ENCODE measurements at regions not wholly inside any gene's neighbourhood (a gene's known extent, or its start where the extent isn't known, plus 50 kb on each side); places are given as distances from the start of the nearest gene placed in this dataset.
"Not testable (repeated sequence)": the region's sequence is repeated elsewhere in the genome, so short reads cannot be mapped to it uniquely, and the experiment has no call there.

DNA sequence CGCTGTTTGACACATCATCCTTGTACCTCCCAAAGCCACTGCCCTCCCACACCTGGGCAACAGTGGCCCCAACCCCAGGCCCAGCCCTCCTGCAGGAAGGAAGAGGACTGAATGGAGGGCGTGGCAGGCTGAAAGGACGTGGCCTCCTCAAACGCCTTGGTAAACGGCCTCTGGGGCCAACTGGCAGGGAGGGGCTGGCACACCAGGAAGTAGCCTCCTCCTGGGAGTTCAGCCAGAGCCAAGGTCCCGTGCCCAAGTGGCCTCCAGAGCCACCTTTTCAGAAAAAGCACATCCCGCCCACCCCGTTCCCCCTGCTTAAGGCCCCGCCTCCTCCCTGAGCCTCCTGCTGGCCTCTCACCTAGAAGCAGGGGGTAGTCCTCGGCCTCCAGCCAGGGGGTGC is 74.2 kb upstream of the DRD5 start:
- TF ChIP-seq, protein P1, sequence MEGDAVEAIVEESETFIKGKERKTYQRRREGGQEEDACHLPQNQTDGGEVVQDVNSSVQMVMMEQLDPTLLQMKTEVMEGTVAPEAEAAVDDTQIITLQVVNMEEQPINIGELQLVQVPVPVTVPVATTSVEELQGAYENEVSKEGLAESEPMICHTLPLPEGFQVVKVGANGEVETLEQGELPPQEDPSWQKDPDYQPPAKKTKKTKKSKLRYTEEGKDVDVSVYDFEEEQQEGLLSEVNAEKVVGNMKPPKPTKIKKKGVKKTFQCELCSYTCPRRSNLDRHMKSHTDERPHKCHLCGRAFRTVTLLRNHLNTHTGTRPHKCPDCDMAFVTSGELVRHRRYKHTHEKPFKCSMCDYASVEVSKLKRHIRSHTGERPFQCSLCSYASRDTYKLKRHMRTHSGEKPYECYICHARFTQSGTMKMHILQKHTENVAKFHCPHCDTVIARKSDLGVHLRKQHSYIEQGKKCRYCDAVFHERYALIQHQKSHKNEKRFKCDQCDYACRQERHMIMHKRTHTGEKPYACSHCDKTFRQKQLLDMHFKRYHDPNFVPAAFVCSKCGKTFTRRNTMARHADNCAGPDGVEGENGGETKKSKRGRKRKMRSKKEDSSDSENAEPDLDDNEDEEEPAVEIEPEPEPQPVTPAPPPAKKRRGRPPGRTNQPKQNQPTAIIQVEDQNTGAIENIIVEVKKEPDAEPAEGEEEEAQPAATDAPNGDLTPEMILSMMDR (conservative IDR thresholded peaks at IDR 0.05; ENCODE audit: low read length), result not testable (repeated sequence)
- not testable (repeated sequence) for TF ChIP-seq EZH2phosphoT487 (IDR thresholded peaks at IDR 0.05; ENCODE audit: borderline replicate concordance)

All from Loucy (cell line).